Stimulated activated CD8-positive, alpha-beta memory T cell treated with anti-CD3 and anti-CD28 coated beads, Interleukin-7, amount 100 ng/mL, for 48 hours (primary cell): ENCODE measurements at regions not wholly inside any gene's neighbourhood (a gene's known extent, or its start where the extent isn't known, plus 50 kb on each side); places are given as distances from the start of the nearest gene placed in this dataset.

ENCODE experiments used
- DNase-seq, 2 donors: peaks; one replicate each; pipeline ENCODE4 v3.0.0-alpha.2; 2020; ENCODE audit warnings: low read depth in 1 of 2; ENCODE audit errors: extremely low read depth in 1 of 2

DNA sequence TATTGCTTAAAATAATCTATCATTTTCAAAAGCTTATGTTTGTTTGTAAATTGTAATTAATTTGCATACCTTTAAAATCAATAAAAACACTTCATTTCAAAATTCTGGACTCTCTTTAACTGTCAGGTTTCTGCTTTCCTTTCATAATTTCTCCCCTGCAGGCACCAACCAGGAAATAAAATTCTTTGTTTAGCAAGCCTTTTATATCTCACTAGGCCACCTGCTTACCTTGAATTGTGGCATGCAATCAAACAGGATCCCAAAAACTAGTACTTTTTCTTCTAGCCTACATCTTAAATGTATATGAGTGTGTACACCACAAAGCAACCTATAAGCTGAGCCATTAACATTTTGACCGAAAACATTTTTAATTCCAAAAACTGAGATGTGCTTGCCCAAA, 233.1 kb downstream of the NR4A2 start:
- DNase-seq, result no peak

DNA sequence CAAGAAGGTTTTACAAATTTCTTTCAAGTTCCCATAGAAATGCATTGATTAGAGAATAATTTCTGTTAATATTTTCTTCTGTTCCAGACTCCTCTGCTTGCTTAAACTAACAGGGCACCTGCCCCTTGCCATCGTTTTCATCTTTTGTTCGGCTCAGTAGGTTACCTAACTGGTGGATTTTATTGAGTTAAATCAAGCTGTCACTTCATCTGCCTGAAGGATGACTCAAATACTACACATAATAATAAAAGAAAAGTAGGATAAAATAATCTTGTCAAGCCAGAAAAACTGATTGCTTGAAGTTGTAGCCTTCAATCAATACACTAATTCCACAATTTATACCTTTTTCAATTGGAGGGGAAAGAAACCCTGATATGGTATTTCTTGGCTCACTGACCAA, 234.0 kb downstream of the NR4A2 start:
- DNase-seq, result no peak

DNA sequence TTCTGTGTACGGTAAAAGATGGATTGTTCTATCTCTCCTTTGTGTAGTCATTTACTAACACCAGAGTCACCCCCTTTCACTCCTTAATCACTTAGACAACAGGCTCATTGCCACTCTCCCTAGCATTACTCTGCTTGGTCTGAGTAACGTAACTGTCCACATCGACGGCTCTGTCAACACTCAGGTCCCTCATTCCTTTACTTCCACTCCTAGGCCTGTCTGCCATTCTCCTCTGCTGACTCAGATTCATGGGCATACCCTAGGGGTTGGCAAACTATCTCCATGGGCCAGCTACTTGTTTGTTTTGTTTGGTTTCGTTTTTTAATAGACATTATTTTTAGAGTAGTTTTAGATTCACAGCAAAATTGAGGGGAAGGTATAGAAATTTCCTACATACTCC, 243.9 kb downstream of the NR4A2 start:
- DNase-seq, result no peak

DNA sequence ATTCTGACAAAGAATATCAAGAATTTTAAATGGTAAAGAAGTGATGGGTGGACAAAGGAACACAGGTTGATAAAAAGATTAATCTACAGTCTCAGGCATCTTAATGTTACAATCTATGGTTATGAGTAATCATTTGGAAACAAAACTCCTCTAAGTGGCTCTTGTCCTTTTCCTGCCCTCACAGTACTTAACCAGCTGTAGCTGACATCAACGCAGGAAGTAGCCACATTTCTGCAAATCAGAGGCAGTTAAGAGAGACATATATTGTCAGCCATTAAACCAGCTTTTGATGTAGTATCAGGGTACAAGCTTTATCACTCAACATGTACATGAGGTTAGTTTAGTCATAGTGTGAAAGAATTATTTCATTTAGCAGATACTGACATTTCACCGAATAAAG, 244.6 kb downstream of the NR4A2 start:
- no peak for DNase-seq

DNA sequence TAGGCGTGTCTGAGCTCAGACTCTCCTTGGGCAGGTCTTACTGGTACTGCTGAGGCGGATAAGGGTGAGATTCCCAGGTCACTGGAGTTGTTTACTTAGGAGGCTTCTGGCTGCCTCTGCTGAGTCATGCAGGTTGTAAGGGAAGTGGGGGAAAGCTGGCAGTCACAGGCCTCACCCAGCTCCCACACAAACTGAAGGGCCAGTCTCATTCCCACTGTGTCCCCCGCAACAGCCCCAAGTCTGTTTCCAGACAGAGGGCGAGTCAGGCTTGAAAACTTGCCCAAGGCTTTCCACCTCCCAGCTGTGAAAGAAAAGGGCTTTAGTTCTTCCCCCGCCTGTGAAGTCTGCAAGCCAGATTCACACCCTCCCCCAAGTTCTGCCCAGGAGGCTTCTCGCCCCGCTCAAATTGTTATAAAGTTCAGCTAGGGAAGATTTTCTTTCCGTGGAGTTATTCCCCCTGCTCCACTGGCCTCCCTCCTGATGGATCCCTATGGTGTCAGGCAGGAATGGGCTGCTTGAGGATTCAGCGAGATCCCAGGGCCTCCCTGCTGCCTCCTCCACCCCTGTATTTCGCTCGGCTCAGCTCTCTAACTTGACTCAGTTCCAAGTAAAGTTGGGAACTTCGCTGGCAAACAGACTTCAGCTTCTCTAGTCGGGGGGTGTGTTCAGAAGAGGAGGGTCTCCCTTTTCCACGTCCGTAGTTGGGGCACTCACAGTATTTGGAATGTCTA, 248.6 kb downstream of the NR4A2 start:
- no peak for DNase-seq

DNA sequence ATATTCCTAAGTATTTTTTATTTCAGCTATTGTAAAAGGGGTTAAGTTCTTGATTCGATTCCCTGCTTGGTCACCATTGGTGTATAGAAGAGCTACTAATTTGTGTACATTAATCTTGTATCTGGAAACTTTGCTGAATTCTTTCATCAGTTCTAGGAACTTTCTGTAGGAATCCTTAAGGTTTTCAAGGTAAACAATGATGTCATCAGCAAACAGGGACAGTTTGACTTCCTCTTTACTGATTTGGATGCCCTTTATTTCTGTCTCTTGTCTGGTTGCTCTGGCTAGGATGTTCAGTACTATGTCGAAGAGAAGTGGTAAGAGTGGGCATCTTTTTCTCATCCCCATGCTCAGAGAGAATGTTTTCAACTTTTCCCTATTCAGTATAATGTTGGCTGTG, 252.7 kb downstream of the NR4A2 start:
- no peak for DNase-seq

DNA sequence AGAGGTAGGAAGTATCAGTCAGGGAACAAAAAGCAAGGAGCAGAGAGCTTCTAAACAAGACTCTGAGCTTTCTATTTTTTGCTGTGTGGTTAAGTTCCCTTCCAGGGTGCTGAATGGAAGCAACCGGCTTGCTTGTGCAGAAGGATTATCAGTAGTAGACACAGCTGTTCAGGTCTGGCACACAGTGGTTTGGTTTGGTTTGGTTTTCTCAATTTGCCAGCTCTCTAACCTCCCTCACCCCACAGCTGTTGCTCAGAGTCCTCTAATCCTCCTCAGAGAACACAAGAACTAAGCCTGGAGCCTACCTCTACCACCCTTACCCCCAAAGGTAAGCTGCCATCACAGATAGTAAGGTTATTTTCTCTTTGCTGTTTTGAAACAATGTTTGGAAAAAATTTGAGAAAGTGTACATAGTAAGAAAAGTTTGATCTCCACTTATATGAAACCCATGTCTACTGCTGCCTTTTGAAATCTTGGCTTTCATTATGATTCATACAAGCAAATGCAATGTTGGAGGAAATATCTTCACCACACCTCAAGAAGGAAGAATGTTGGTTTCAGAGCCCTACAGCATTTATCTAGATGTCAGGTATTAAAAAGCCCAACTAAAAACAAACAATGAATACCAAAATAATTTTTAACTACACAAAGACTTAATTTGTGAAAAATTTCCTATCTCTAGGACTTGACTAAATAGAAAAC, 255.3 kb downstream of the NR4A2 start:
- DNase-seq, result no peak

DNA sequence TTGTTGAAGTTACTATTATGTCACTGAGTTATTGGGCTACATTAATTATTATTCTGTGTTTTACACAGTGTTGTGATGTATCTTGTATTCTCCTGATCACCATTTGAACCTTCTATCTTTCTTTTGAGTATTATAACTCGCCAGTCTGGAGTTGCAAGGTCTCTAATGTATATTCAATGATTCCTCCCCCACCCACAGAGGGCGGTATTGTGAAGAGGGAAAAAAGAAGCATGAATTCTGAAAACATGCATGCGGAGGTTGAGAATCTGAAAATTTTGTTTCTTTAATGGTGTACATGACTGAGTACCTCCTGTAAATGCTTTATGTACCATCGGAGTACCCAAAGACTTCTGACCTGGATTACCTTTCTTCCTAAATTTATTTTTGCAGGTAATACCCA, 266.6 kb downstream of the NR4A2 start:
- DNase-seq, result no peak

DNA sequence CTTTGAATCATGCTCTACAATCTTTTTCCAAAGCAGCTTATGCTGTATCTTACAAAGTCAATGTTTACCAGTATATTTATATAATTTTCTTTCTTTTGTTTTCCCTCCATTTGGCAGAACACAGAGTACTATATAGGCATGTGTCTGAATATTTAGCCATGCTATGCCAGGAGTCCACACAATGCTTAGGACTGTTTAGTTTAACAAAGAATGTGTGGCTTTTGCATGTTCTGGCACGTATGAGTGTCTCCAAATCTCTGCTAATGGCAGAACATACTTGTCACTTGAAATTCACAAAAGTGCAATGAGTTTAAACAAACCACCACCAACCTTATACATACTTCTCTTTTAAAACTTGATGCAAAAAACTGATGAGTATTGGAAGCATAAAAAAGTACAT, 268.0 kb downstream of the NR4A2 start:
- no peak for DNase-seq

DNA sequence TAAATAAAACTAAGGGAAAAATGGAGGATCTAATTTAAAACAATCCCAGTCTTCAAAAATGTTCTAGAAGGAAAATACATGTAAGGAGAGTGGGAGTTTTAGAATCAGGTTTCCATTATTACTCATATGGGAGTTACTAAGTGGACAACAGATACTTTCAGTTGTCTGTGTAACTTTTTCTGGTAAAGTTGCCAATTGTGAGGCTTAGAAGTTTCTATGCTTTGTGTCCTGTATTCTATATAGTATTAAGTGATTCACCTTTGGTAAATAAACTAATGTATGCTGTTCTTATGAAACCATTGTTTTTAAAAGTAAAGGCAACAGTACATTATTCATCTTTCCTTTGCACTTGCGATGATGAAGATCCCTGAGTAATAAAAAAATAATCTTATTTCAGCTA, 274.9 kb downstream of the NR4A2 start:
- DNase-seq, result no peak

DNA sequence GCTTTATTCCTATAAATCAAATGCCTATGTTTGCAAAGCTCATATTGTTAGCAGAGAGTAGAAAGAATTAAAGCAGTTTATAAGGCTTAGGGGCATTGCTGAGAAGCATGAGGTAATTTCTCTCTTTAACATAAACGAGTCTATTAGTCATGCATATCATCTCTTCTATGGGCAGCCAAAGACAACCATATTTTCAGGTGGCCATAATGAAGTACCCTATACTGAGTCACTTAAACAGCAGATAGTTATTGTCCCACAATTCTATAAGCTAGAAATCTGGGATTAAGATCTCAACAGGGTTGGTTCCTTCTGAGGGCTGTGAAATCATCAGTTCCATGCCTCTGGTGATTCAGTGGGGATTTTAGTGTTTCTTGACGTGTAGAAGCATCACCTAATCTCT, 277.5 kb downstream of the NR4A2 start:
- no peak for DNase-seq

DNA sequence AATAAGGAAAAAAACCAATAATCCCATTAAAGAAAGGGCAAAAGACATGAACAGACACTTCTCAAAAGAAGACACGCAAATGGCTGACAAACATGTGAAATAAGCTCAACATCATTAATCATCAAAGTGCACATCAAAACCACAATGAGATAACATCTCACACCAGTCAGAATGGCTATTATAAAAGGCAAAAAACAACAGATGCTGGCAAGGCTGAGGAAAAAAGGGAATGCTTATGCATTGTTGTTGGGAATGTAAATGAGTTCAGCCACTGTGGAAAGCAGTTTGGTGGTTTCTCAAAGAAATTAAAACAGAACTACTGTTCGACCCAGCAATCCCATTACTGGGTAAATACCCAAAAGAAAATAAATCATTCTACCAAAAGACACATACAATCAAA, 285.6 kb downstream of the NR4A2 start:
- no peak for DNase-seq

DNA sequence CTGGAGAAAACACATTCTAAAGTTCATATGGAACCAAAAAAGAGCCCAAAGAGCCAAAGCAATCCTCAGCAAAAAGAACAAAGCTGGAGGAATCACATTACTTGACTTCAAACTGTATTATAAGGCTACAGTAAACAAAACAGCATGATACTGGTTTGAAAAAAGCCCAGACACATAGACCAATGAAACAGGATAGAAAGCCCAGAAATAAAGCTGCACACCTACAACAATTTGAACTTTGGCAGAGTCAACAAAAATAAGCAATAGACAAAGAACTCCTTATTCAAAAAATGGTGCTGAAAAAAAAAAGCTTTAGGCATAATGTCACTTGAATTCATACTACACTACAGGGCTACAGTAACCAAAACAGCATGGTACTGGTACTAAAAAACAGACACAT, 289.6 kb downstream of the NR4A2 start:
- DNase-seq, result no peak

DNA sequence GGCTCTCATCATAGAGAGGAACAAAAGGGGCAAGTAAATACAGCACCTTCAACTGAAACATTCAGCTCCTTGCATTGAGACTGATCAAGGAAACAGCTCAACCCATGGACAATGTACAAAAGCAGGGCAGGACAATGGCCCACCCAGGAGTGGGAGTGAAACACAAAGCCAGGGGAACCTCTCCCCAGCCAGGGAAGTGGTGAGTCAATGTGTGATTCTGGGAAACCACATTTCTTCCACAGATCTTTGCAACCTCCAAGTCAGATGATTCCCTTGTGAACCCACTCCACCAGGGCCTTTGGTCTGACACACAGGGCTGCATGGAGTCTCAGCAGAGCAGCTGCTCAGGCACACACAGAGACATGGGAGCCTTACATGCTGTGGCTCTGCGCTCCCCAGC, 294.5 kb downstream of the NR4A2 start:
- DNase-seq, result no peak

DNA sequence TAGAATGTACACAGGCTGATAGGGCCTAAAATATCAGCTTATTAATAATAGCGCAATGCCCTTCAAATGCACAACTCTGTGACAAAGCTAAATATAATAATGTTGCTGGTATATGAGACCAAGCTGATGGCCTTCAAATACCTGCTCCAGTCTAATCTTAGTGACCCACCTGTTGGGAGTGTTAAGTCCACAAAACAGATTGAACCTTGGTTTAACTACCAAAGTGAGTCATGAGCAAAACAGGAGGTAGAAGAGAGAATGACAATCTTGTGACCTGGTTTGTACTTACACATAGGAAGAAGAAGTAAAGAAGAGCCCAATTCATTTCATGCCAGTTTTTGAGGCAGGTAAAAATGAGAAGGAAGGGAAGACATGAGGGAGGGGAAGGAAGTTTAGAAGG, 295.0 kb downstream of the NR4A2 start:
- no peak for DNase-seq

DNA sequence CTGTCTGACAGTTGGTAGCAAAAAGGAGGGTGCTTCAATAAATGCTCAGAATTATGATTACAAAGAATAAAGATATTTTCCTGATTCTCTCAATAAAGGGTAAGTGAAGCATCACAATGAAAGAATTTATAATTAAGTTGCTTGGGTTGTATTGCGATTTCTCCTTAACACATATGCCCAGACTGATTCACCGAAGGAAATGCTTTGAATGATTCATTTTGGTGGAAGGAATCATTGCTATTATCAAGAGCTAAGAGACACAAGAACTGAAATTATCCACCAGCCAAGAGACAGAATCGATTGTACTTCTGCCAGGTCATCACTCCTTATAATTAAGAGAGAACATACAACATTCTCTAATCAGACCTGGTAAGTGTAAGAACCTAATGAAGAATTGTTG, 301.4 kb downstream of the NR4A2 start:
- no peak for DNase-seq

DNA sequence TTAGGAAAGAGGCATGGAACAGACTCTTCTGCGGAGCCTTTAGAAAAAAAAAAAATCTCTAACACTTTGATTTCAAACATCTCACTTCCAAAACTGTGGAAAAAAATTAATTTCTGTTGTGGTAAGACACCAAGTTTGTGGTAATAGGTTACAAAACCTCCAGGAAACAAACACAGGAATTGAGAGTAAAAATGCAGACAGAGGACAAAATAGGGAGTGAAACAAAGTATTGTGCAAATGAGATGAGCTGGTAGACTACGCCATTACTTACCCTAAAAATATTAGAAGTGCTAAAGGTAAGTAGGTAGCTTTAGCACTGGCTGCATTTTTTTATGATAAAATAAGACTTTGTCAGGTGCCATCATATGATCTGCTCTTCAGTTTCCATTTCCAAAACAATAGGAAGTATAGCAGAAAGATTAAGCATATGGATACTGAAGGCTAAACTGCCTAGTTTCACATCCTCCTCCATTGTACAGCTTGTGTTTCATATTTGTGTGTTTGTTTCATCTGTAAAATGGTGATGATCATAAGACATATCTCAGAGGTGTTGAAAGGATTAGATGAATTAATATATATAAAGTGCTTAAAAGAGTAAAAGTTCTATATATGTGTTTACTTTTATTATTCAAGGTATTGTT, 309.2 kb downstream of the NR4A2 start:
- DNase-seq, result no peak

DNA sequence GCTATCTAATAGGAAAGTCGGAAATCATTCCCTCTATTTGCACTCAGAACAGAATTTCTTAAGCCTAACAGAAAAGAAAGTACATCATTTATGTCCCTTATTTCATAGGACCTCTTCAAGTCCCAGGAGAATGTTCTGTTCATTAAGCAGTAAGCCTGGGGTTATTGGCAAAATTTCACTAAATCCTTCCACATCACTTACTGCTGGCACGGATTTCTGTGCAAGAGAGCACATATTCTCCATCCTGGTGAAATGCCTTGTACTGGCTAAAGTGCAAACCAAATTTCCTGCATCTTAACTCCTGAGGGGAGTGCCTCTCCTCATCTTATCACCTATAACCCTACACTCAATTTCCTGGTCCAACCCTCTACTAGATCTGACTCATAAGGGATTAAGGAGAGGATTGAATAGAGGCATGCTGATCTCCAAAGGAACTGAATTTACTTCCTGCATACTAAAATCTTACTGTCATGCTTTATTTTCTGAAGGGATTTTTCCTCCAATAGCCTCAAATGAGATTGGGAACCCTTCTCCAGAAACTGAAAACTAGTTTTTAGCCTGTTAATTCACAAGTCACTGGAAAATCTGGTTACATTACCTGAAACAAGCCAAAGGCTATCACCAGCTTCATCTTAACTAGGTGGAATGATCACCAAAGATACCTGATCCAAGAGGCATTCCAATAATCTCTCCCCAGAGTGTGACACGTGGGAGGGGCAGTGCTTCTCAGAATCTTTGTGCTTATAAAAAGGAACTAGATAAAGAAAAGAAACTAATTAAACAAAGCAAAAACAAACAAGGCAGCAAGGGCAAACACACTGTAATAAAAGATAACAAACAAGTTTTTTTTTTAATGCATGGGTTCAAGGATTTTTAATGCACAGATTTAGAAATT, 311.1 kb downstream of the NR4A2 start:
- no peak for DNase-seq

DNA sequence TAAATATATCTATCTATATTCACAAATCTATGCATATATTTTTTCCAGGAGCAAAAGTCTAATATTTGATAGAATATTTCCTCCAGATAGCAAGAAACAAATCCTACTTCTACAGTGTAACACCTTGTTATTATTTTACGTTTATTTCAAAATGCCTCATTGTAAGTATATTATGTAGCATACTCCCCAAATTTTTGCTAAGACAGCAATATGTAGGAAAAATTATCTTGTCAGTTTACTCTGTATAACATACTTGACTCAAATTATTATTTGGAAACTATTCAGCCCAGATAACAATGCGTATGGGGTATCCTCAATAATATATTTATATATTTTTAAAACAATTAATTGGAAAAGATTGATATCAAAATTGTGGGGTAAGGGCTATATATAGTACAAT, 313.2 kb downstream of the NR4A2 start:
- no peak for DNase-seq

DNA sequence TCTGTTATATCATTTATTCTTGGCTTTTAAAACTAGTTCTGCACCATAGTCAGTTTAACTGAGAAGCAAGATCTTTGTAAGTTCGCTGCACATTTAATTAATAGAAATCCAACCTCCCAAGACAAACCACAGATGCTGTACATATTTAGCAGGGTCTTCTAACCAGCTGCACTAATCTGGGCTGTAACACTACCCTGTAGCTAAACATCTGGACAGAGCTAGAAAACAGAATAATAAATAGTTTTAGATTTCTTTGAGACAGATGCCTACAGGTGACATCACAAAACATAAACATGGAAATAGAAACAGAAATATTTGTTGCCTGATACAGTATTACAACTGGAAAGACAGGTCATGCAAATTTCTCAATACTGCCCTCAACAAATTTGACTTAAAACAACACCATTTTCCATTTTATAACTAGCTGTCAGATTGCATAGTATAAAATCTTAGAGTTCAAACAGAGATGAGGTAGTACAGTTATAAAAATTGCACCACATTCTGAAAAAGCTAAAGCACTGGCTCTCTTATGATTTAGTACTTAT, 315.1 kb downstream of the NR4A2 start:
- DNase-seq, result no peak

DNA sequence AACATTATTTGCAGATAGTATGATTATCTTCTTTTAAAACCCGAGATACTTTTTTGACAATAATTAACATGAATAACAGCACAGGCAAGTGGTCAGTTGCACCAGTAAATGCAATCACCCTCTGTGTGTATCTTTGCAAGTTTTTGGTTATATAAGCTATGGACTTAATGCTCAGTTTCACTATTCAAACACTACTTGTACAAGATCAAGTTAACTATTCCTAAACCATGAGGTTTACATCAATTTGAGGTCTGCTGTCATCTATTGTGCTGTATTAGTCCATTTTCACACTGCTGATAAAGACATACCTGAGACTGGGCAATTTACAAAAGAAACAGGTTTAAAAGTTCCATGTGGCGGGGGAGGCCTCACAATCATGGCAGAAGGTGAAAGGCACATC, 323.2 kb downstream of the NR4A2 start:
- no peak for DNase-seq
